GM18511 (cell line): ENCODE measurements at regions not wholly inside any gene's neighbourhood (a gene's known extent, or its start where the extent isn't known, plus 50 kb on each side); places are given as distances from the start of the nearest gene placed in this dataset.
"Not testable (repeated sequence)": the region's sequence is repeated elsewhere in the genome, so short reads cannot be mapped to it uniquely, and the experiment has no call there.

Experiments used
- ATAC-seq: cut with Tn5 transposase; IDR thresholded peaks from one replicate; pipeline ENCODE4 v1.9.1; 2021; ENCODE audit warnings: mild to moderate bottlenecking, moderate library complexity; ENCODE audit not compliant: unreplicated experiment

DNA sequence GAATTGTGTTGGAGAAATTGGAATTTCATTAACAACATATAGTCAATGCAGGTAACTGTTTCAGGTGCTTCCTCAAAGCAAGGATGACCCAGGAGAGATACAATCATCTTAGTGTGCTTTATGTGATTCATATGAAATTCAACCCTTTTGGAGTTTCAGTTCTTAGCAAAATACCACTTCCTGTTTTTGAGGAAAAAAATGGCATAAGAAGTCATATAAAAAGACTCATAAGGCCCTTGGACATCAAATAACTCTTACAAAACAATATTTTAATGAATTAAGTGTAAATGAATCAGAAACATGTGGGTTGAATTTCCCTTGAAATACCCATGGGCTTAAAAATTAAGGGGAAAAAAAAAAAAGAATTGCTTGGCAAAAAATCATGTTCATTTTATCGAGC, 926.6 kb downstream of the LTN1 start:
- no peak for ATAC-seq

DNA sequence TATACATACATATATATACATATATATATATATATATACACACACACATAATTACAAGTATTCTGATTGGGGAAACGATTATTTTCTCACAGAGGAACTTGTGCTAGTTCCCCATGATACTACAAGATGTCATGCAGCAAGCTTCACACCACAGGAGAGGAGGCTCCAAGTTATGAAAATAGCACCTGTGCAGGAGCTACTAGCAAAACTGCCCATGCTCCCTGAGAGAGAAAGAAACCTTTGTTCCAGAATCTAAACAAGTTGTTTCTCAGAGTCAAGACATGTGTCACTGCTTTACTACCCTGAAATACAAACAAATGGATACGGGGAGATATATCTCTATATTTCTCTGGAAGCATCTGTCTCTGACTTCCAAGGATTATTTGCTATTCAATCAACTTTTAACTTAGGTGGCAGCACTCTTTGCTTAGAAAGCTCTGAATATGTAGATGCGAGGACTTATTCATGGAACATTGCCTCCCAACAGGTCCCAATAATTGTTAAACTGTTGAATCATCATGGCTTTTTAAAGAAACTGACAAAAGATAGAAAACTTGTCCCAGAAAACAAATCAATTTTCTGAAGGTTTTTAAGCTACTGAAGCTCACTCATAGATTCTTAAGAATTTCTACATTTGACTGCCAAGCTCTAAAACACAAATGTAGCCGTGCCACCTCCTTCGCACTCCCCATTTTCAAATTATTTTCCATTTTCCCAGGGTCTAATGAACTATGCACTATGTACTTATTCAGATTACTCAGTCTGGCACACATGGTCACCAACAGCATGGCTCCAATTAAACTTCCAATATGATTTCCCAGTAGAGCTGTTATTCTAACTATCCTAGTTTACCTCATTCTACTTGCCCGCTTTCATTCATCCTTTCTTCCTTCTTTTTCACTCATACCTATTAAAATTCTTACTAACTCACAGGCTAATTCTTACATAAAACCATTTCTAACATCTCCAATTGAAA, 929.1 kb downstream of the LTN1 start:
- ATAC-seq, result no peak

GRCh38 chr21:28052956-28053355, 939.7 kb downstream of the LTN1 start:
- ATAC-seq, result not testable (repeated sequence)

GRCh38 chr21:28051649-28052048, 941.0 kb downstream of the LTN1 start:
- ATAC-seq, result not testable (repeated sequence)

DNA sequence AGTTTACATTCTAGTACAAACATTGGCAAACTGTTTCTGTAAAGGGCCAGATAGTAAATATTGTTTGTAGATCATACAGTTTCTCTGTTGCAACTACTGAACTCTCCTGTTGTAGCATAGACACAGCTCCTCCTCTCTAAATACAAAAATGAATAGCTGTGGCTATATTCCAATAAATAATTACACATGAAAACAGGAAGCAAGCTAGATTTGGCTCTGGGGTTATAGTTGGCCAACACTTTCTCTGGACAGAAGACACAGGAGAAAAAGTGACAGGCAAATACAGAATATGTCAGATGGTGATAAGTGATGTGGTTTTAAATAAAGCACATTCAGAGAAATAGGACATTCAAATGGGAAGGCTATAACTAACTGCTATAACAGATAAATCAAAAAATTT, 957.0 kb downstream of the LTN1 start:
- not testable (repeated sequence) for ATAC-seq

DNA sequence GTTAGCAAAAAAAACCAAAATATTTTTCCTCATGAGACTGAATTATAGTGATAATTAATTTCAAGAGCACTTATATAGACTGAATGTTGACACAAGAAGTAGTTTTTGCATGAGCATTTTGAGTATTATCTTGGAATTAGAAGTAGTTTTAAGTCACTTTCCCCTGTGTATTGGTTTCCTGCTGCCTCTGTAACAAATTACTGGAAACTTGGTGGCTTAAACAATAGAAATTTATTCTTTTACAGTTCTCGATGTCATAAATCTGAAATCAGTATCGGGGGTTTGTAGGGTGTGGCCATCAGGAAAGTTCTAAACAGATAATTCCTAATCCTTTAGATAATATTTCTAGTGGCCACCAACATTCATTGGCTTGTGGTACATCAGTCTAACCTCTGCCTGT, 957.8 kb downstream of the LTN1 start:
- ATAC-seq, result not testable (repeated sequence)

DNA sequence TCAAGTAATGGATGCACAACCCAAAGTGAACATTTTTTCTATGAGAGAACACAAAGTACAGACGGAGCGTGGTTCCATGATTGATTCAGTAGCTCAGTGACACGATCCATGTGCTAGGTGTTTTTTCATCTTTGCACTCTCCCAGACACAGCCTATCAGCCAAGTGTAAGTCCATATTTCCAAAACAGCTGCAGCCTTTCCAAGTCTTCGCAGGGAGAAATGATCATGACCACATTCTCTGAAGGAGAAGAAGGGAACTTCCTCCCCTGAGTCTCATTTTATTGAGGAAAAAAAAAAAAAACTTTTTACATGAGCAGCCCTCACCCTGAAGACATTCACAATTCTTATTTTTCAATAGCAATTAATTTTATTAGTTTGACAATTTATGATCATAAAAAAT, 958.3 kb downstream of the LTN1 start:
- ATAC-seq, result not testable (repeated sequence)

DNA sequence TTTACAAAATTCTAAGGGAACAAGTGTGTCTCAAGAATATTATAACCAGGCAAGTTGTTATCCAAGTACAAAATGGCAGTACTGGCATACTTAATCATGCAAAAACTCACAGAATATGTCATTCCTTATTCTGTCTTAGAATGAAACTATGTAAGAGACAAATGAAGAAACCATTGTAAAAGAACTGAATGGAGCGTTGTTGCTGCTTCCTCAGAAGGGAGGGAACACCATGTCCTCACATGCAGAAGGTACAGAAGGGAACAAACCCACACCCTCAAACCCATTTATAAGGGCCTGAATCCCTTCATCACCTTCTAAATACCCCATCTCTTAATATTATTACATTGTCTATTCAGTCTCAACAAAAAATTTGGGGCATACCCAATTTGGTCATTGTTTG, 960.0 kb downstream of the LTN1 start:
- not testable (repeated sequence) for ATAC-seq

GRCh38 chr21:28031066-28031465, 961.6 kb downstream of the LTN1 start:
- ATAC-seq, result not testable (repeated sequence)

- ATAC-seq, result no peak
Observed at GRCh38 chr21:28025111-28025510, 967.6 kb downstream of the LTN1 start.

- ATAC-seq, result no peak
Observed at GRCh38 chr21:28018741-28019669, 973.7 kb downstream of the LTN1 start.

- ATAC-seq, result no peak
Observed at GRCh38 chr21:28018213-28018612, 974.5 kb downstream of the LTN1 start.

DNA sequence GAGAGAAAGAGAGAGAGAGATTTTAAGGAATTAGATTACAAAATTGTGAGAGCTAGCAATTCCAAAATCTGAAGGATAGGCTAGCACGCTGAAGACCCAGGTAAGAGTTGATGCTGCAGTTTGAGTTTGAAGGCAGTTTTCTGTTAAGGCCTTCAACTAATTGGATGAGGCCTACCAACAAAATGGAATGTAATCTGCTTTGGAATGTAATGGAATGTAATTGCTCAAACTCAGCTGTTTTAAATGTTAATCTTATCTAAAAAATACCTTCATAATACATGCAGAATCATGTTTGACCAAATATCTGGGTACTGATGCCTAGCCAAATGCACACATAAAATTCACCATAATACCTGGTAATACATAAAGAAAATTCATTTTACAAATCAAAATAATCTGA, 976.1 kb downstream of the LTN1 start:
- ATAC-seq, result no peak

GRCh38 chr21:28013123-28013522, 979.6 kb downstream of the LTN1 start:
- ATAC-seq, result not testable (repeated sequence)

DNA sequence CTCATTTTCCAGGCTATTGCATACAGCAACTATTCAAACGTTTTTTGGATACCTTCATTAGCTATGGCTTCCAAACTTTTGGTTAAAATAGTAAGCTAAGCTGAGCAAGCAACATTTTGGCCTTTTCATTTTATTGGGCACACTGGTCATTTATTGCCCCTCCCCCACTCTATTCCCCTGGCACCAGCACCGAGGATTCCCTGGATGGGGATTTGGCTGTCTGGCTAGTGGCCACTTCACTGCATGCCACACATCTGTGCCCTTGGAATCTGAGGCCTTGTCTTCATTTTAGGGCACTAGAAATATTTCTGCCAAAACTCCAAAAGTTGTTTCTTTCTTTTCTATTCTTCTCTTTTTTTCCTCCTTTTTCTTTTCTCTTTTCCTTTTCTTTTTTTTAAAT, 980.7 kb downstream of the LTN1 start:
- ATAC-seq, result not testable (repeated sequence)

DNA sequence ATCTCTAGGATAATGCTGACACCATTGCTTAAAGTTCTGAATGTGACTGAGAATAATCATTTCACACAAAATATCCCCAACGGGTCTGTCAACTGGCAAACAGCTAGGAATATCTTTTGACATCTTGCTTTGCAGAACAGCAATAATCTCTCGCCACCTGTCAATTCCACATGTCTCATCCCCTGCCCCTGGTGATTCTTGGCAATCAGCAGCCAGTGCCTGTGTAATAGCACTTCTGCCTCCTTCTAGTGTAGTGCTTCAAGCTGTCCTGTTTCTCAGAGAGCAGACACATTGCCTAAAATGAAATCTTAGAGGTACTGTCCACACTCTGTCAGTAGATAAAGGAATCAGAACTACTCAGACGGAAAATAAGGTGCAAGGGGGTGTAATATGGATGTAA, 984.4 kb downstream of the LTN1 start:
- ATAC-seq, result not testable (repeated sequence)

- ATAC-seq, result not testable (repeated sequence)
Observed at GRCh38 chr21:28003627-28004026, 989.0 kb downstream of the LTN1 start.

GRCh38 chr21:27996906-27997305, 995.8 kb downstream of the LTN1 start:
- ATAC-seq, result not testable (repeated sequence)

DNA sequence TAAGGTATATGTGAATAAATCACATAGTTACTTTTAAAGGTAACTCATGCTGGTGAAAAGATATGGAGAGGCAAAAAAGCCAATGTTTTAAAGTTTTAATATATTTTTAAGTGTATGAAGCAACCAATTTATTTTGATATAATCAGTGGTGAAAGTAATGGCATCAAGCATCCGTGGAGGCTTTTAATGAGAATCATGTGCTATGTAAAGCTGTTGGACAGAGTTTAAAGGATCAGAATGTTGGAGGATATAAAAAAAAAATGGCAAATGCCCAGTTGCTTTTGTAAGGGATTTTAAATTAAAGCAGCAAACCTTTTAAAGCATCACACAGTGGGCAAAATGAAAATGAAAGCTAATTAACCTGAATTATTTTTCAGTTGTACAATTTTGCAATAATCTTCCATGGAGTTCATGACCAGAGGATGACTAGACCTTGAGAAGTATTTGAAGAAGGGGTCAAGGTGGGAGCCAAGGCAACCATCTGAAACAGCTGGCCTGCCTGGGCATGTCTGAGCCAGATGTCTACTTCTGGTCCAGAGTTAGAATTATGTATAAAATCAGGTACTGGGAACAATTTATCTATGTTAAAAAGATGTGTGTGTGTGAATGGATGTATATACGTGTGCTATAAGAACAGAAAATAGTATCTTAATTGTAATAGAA, 1007.9 kb downstream of the LTN1 start:
- ATAC-seq, result not testable (repeated sequence)

- not testable (repeated sequence) for ATAC-seq
Observed at GRCh38 chr21:27979446-27979845, 1012.6 kb upstream of the ADAMTS5 start.

DNA sequence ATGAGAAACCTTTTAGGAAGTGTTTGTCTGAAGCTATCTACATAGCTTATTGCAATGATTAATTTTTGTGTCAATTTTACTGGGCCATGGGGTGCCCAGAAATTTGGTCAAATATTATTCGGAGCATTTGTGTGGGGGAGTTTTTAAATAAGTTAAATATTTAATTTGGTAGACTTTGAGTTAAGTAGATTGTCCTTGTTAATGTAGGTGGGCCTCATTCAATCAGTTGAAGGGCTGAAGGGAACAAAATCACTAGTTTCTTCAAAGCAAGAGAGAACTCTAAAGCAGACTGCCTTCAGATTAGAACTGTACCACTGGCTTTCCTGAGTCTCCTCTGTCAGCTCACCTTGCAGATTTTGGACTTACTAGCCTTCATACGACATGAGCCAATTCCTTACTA, 1008.6 kb upstream of the ADAMTS5 start:
- no peak for ATAC-seq
